ENCODE measurements at regions not wholly inside any gene's neighbourhood (a gene's known extent, or its start where the extent isn't known, plus 50 kb on each side); places are given as distances from the start of the nearest gene placed in this dataset.

DNA sequence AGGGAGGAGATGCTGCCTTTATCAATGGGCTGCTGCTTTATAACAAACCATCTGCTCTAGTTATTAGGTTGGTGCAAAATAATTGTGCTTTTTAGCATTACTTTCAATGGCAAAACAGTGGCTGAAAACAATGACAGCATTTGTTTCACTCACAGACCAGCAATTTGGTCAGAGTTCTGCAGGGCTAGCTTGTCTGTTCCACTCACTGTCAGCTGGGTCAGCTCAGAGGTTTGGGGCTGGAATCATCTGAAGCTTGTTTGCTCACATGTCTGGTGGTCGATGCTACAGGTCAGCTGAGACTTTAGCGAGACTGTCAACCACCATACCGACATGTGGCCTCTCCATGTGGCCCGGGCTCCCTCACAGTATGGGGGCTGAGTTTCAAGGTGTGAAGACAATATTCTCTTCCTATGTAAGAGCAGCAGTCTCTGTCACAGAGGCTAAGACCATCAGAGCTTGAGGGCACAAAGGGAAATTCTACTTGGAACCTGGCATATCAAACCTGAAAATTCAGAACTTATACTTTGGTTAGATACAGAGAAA is 81.3 kb upstream of the LIMCH1 start:
- dilution Hi-C loops (cut with MboI; ENCODE audit: extremely low pct_ligation_motif_present, low sequenced_read_pairs) (no loop called here), intact Hi-C loops (cut with micrococcal nuclease) (no loop called here)
- no peak overlapping the region for H3K27ac ChIP-seq (ENCODE audit: insufficient read depth, low read depth, low read length)
- no peaks in the 10 kb centered on the region for H3K4me1 ChIP-seq (ENCODE audit: control insufficient read depth, extremely low read depth, insufficient read depth, low read length)
- no peaks in the 10 kb centered on the region for H4K20me1 ChIP-seq (replicated peaks; ENCODE audit: control insufficient read depth, extremely low read depth, insufficient read depth, low read length)
- no peak for FAIRE-seq
- TF ChIP-seq POLR2AphosphoS5 (IDR thresholded peaks at IDR 0.05; ENCODE audit: insufficient read depth, low read depth, low read length) (no peak), CTCF (IDR thresholded peaks at IDR 0.05; ENCODE audit: extremely low read depth in 1 of 2, insufficient read depth in 1 of 2, low read depth in 1 of 2, low read length in 2 of 2) (no peak), MAX (IDR thresholded peaks at IDR 0.05; ENCODE audit: insufficient read depth, insufficient read length) (no peak), FOS (IDR thresholded peaks at IDR 0.05; ENCODE audit: borderline replicate concordance, insufficient read depth, low read length) (no peak), JUN (IDR thresholded peaks at IDR 0.05; ENCODE audit: borderline replicate concordance, insufficient read depth, insufficient read length, low read depth) (no peak), EZH2 (IDR thresholded peaks at IDR 0.05; ENCODE audit: borderline replicate concordance, low read depth, low read length, severe bottlenecking) (no peak), GATA2 (IDR thresholded peaks at IDR 0.05; ENCODE audit: insufficient read depth, insufficient read length, low read depth, low read length) (no peak), POLR2A (IDR thresholded peaks at IDR 0.05; ENCODE audit: low read depth, low read length) (no peak), MYC (IDR thresholded peaks at IDR 0.05; ENCODE audit: low read depth, low read length) (no peak)
- no peaks in the 10 kb centered on the region for H3K9me3 ChIP-seq (replicated peaks; ENCODE audit: control insufficient read depth, insufficient read depth, low read length)
- H3K79me2 ChIP-seq (ENCODE audit: control insufficient read depth, insufficient read depth, low read length): no peaks in the 10 kb centered on the region
- H3K9ac ChIP-seq (replicated peaks; ENCODE audit: extremely low read depth, insufficient read depth, low read length): no peak overlapping the region
- no peak for DNase-seq (ENCODE audit: low read depth, low spot score)
- no peak overlapping the region for H3K4me2 ChIP-seq (ENCODE audit: insufficient read depth, low read length)
- CTCF ChIA-PET: interaction anchor here (0.6 to 1.5 kb wide), 3 partner anchors 12 to 196 kb away, joined by 3 to 4 read pairs (median 3); no protein-coding TSS in a partner anchor
- no peaks in the 10 kb centered on the region for H3K36me3 ChIP-seq (ENCODE audit: control insufficient read depth in 2 of 2, extremely low read depth in 1 of 2, insufficient read depth in 2 of 2, low read length in 2 of 2)
- no peak overlapping the region for H3K4me3 ChIP-seq (replicated peaks in 1 of 3; ENCODE audit: insufficient read depth in 1 of 3, low read depth in 1 of 3, low read length in 3 of 3)
- H3K9me1 ChIP-seq (replicated peaks; ENCODE audit: control insufficient read depth, extremely low read depth, insufficient read depth, low read length): no peaks in the 10 kb centered on the region
- no peak overlapping the region for H2AFZ ChIP-seq (ENCODE audit: low read depth, low read length)
- H3K27me3 ChIP-seq (ENCODE audit: control insufficient read depth in 2 of 2, insufficient read depth in 2 of 2, low read length in 2 of 2): peaks cover 23 to 26% of the 10 kb centered on the region in 2 experiments
- POLR2A ChIA-PET: interaction anchor here (0.6 kb wide), 1 partner anchor 12 kb away, joined by 6 read pairs; no protein-coding TSS in a partner anchor
- no TSS peak for BruUV-seq (replicated peaks)

Data from endothelial cell of umbilical vein (primary cell).